ENCODE measurements at regions not wholly inside any gene's neighbourhood (a gene's known extent, or its start where the extent isn't known, plus 50 kb on each side); places are given as distances from the start of the nearest gene placed in this dataset.

DNA sequence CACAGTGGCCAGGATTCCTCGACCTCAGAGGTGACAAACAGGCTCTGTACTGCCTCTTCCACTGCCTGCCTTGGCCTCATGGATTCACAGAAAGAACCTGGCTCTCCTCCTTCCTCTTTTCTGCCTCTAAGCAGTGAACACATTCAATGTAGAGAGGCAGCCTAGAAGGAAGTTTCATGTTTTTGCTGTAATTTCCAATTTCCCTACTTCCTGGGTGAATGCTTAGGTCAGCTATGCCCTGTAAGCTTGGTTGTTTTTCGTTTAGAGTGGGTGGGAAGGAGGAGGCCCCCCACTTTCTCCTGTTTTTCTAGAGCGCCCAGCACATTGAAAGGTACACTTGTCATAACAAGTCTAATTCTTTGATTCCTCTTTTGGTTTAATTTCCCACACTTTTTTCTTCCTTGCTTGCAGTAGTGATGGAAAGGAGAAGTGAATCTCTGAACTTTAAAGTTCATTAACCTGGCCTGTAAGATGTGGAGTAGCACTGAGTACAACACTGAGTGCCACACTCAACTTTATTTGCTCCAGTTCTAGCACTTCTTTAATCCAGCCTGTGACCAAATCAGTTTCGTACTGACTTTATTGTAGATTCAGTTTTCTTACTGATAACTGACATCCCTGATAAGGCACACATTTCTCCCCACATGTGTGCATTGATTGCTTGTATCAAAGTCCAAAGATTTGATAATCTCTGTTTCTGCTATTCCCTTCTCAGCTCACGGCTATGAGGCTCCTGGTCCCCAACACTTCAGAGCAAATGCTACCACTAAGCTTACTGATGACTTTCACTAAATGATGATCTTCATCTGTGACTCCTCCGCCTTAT, 100.0 kb upstream of the MAN1A1 start:
- POLR2A ChIA-PET = no interaction called here
- H3K36me3 Mint-ChIP-seq (ENCODE audit: insufficient read depth, unreplicated experiment) = no peaks in the 10 kb centered on the region
- H3K27ac Mint-ChIP-seq (ENCODE audit: low read depth, unreplicated experiment) = peak overlapping the region; percentile 1
- no peak for DNase-seq (ENCODE audit: unreplicated experiment)
- CTCF ChIA-PET = interaction anchor here (0.7 kb wide), 1 partner anchor 766 kb away, joined by 3 read pairs; no protein-coding TSS in a partner anchor
- TF ChIP-seq, protein P1, sequence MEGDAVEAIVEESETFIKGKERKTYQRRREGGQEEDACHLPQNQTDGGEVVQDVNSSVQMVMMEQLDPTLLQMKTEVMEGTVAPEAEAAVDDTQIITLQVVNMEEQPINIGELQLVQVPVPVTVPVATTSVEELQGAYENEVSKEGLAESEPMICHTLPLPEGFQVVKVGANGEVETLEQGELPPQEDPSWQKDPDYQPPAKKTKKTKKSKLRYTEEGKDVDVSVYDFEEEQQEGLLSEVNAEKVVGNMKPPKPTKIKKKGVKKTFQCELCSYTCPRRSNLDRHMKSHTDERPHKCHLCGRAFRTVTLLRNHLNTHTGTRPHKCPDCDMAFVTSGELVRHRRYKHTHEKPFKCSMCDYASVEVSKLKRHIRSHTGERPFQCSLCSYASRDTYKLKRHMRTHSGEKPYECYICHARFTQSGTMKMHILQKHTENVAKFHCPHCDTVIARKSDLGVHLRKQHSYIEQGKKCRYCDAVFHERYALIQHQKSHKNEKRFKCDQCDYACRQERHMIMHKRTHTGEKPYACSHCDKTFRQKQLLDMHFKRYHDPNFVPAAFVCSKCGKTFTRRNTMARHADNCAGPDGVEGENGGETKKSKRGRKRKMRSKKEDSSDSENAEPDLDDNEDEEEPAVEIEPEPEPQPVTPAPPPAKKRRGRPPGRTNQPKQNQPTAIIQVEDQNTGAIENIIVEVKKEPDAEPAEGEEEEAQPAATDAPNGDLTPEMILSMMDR (IDR thresholded peaks at IDR 0.05; ENCODE audit: unreplicated experiment) = no peak
- H3K4me1 Mint-ChIP-seq (ENCODE audit: insufficient read depth, unreplicated experiment) = peaks cover 18% of the 10 kb centered on the region
- H3K27me3 Mint-ChIP-seq (ENCODE audit: insufficient read depth, unreplicated experiment) = no peaks in the 10 kb centered on the region
- no peak overlapping the region for H3K4me3 Mint-ChIP-seq (ENCODE audit: unreplicated experiment)
- intact Hi-C loops (cut with micrococcal nuclease) = loop anchor here (10.0 kb wide), 1 partner anchor 175 kb away; no protein-coding TSS in a partner anchor
- no peaks in the 10 kb centered on the region for H3K9me3 Mint-ChIP-seq (ENCODE audit: unreplicated experiment)
- no TSS peak for BruUV-seq (replicated peaks)

DNA sequence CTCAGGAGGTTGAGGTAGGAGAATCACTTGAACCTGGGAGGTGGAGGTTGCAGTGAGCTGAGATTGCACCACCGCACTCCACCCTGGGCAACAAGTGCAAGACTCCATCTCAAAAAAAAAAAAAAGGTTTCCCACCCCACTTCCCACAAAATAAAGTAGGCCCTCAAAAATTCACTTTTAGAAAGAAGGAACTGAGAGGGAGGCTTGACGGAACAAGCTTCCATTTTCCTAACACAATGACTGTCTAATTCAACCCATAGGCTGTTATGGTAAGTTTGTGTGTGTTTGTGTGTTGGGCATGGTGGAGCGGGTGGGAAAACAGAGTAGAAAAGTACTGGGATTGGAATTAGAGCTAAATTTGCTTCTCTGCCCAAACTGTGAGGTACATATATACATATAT, 98.4 kb upstream of the MAN1A1 start:
- no peaks in the 10 kb centered on the region for H3K9me3 Mint-ChIP-seq (ENCODE audit: unreplicated experiment)

DNA sequence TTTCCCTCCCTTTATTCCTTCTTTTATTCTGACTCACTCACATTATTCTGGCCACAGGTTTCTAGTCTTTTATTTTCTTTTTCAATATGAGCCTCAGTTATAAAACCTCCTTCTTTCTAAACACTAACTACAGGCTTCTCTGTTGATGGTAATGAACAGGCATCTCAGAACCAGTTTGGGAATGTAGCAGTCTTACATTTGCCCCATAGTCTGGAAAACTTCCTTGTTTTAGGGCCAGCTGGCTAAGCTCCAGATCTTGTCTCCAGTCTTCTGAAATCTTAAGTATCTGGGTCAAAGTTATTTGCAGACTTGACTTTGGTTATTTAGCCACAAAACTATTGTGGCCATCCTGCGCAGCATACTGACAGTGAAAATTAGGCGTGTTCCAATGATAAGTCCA, 97.0 kb upstream of the MAN1A1 start:
- H3K9me3 Mint-ChIP-seq (ENCODE audit: unreplicated experiment) = no peaks in the 10 kb centered on the region
- peaks cover 25% of the 10 kb centered on the region for H3K4me1 Mint-ChIP-seq (ENCODE audit: insufficient read depth, unreplicated experiment)
- no peak overlapping the region for H3K27ac Mint-ChIP-seq (ENCODE audit: low read depth, unreplicated experiment)
- CTCF ChIA-PET = interaction anchor here (0.5 to 0.9 kb wide), 3 partner anchors 109 to 298 kb away, joined by 3 to 4 read pairs (median 4); no protein-coding TSS in a partner anchor
- DNase-seq (ENCODE audit: unreplicated experiment) = peak; percentile 57
- no peaks in the 10 kb centered on the region for H3K27me3 Mint-ChIP-seq (ENCODE audit: insufficient read depth, unreplicated experiment)
- intact Hi-C loops (cut with micrococcal nuclease) = loop anchor here (10.0 kb wide), 1 partner anchor 178 kb away; no protein-coding TSS in a partner anchor
- BruUV-seq (replicated peaks) = no TSS peak
- POLR2A ChIA-PET = no interaction called here
- no peaks in the 10 kb centered on the region for H3K36me3 Mint-ChIP-seq (ENCODE audit: insufficient read depth, unreplicated experiment)
- H3K4me3 Mint-ChIP-seq (ENCODE audit: unreplicated experiment) = no peak overlapping the region
- TF ChIP-seq, protein P1 (IDR thresholded peaks at IDR 0.05; ENCODE audit: unreplicated experiment) = no peak

More for the DNA sequence above, 98.4 kb upstream of the MAN1A1 start:
- DNase-seq (ENCODE audit: unreplicated experiment) = no peak
- Mint-ChIP-seq H3K27ac (ENCODE audit: low read depth, unreplicated experiment) (no peak overlapping the region), H3K4me1 (ENCODE audit: insufficient read depth, unreplicated experiment) (peaks cover 25% of the 10 kb centered on the region), H3K27me3 (ENCODE audit: insufficient read depth, unreplicated experiment) (no peaks in the 10 kb centered on the region), H3K36me3 (ENCODE audit: insufficient read depth, unreplicated experiment) (no peaks in the 10 kb centered on the region), H3K4me3 (ENCODE audit: unreplicated experiment) (no peak overlapping the region)
- no TSS peak for BruUV-seq (replicated peaks)
- intact Hi-C loops (cut with micrococcal nuclease) = loop anchor here (10.0 kb wide), 1 partner anchor 177 kb away; no protein-coding TSS in a partner anchor
- TF ChIP-seq, protein P1 (IDR thresholded peaks at IDR 0.05; ENCODE audit: unreplicated experiment) = no peak
- CTCF ChIA-PET = no interaction called here
- POLR2A ChIA-PET = interaction anchor here (1.0 kb wide), 1 partner anchor 13 kb away, joined by 3 read pairs; no protein-coding TSS in a partner anchor

DNA sequence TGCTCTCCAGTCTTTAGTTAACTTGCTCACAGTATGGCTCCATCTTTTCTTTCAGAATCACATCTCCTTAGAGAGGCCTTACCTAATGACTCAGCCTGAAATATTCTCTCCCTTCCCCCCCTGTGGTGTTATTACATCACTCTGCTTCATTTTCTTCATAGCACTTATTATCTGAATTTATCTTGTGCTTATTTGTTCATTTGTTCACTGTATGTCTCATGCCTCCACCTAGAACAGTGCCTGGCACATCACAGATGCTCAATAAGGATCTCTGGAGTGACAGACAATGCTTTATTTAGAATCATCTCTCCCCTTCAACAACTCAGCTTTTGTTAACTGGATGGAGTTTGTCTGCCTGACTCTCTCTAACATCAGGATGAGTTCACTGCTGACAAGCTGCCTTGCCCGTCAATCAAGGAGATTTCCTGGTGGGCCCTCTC, 96.6 kb upstream of the MAN1A1 start:
- ChIA-PET POLR2A (interaction anchor here (1.2 kb wide), 1 partner anchor 15 kb away, joined by 5 read pairs; no protein-coding TSS in a partner anchor), CTCF (interaction anchor here (0.6 to 0.9 kb wide), 2 partner anchors 109 to 297 kb away, joined by 3 to 4 read pairs; no protein-coding TSS in a partner anchor)
- peak; percentile 65 for DNase-seq (ENCODE audit: unreplicated experiment)
- Mint-ChIP-seq H3K27ac (ENCODE audit: low read depth, unreplicated experiment) (no peak overlapping the region), H3K9me3 (ENCODE audit: unreplicated experiment) (no peaks in the 10 kb centered on the region), H3K27me3 (ENCODE audit: insufficient read depth, unreplicated experiment) (no peaks in the 10 kb centered on the region), H3K4me3 (ENCODE audit: unreplicated experiment) (no peak overlapping the region), H3K36me3 (ENCODE audit: insufficient read depth, unreplicated experiment) (no peaks in the 10 kb centered on the region), H3K4me1 (ENCODE audit: insufficient read depth, unreplicated experiment) (peaks cover 25% of the 10 kb centered on the region)
- no TSS peak for BruUV-seq (replicated peaks)
- TF ChIP-seq, protein P1 (IDR thresholded peaks at IDR 0.05; ENCODE audit: unreplicated experiment) = no peak
- intact Hi-C loops (cut with micrococcal nuclease) = loop anchor here (10.0 kb wide), 1 partner anchor 179 kb away; no protein-coding TSS in a partner anchor
